MM.1S (cell line): ENCODE measurements at regions not wholly inside any gene's neighbourhood (a gene's known extent, or its start where the extent isn't known, plus 50 kb on each side); places are given as distances from the start of the nearest gene placed in this dataset.

Experiments
- EZH2 ChIP-seq: fragments of 300-600 bp; sonication (generic); optimal IDR thresholded peaks from 2 replicates; pipeline ENCODE3; 2017; ENCODE audit warnings: low read depth, mild to moderate bottlenecking, antibody characterized with exemption, low read length, mixed read lengths
- EZH2phosphoT487 ChIP-seq: fragments of 300-600 bp; sonication (generic); IDR thresholded peaks from 2 replicates; pipeline ENCODE4 v1.6.1; 2018; ENCODE audit warnings: antibody characterized with exemption, low read length
- TF ChIP-seq, protein P1 (sequence below): fragments of 300-600 bp; sonication (generic); IDR thresholded peaks from 2 replicates; pipeline ENCODE4 v1.5.1; 2016; ENCODE audit warnings: antibody characterized with exemption, low read length, mixed read lengths

DNA sequence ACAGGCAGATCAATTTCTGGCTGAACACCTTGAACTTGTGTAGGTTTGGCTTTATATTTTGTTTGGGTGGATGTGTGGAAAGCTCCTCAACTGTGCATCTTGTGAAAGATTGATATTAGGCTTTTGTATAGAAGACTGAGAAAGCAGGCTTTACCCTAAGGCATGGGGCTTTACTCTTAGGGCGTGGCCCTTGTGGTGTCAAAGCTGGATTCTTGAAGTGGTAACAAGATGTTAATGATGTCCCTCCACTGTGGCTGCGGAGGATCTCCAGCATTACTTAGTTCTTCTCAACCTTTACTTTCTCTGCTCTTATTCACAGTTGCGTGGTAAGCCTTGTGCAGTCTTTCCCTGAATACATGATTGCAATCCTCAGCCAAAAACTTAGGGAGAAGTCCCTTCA lies 54.1 kb upstream of the HECTD2 start:
- TF ChIP-seq, protein P1, sequence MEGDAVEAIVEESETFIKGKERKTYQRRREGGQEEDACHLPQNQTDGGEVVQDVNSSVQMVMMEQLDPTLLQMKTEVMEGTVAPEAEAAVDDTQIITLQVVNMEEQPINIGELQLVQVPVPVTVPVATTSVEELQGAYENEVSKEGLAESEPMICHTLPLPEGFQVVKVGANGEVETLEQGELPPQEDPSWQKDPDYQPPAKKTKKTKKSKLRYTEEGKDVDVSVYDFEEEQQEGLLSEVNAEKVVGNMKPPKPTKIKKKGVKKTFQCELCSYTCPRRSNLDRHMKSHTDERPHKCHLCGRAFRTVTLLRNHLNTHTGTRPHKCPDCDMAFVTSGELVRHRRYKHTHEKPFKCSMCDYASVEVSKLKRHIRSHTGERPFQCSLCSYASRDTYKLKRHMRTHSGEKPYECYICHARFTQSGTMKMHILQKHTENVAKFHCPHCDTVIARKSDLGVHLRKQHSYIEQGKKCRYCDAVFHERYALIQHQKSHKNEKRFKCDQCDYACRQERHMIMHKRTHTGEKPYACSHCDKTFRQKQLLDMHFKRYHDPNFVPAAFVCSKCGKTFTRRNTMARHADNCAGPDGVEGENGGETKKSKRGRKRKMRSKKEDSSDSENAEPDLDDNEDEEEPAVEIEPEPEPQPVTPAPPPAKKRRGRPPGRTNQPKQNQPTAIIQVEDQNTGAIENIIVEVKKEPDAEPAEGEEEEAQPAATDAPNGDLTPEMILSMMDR, result no peak
- TF ChIP-seq EZH2phosphoT487, result no peak
- TF ChIP-seq EZH2, result no peak
